Hematopoietic multipotent progenitor cell (in vitro differentiated cells): ENCODE measurements at regions not wholly inside any gene's neighbourhood (a gene's known extent, or its start where the extent isn't known, plus 50 kb on each side); places are given as distances from the start of the nearest gene placed in this dataset.
"Not testable (repeated sequence)": the region's sequence is repeated elsewhere in the genome, so short reads cannot be mapped to it uniquely, and the experiment has no call there.

Experiments
- DNase-seq, 3 donors: peaks; one replicate each; pipeline ENCODE4 v3.0.0-alpha.2; 2011 to 2015; ENCODE audit warnings: low read depth in 2 of 3, low spot score in 2 of 3

DNA sequence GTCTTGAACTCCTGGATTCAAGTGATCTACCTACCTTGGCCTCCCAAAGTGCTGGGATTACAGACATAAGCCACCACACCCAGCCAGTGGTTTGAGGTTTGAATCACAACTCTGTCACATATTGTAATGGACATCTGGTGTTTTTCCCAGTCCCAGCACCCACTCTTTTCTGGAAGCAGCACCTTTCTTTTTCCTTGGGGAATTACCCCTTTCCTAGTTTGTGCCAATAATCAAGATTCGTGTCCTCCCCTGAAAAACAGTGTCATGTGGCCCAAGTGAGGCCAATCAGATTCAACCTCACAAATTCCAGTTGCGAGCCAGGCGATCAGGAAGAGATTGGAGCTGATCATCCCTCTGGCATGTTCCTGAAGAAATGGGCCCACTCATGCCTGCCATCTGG lies 71.7 kb upstream of the SGK1 start:
- DNase-seq: no peak

DNA sequence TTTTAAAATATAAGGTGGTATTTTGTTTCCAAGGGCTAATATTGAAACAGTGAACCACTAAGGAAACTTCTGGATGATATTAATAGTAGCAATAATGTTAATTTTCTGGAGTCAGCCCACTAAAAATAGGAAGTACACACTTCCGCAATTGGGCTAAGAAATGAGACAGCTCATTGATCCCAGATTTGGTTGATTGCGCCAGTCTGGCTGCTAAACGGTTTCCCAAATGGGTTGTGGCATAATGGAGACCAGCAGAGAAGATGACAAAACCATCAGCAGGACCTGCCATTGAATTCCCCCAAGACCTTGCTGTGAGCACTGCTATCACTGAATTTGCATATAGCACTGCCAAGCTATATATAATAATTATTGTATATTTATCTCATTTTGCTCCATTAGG lies 71.2 kb upstream of the SGK1 start:
- peak in 1 of 3 donors; percentile 19 for DNase-seq

GRCh38 chr6:134386482-134386881 lies 68.6 kb upstream of the SGK1 start:
- not testable (repeated sequence) for DNase-seq

DNA sequence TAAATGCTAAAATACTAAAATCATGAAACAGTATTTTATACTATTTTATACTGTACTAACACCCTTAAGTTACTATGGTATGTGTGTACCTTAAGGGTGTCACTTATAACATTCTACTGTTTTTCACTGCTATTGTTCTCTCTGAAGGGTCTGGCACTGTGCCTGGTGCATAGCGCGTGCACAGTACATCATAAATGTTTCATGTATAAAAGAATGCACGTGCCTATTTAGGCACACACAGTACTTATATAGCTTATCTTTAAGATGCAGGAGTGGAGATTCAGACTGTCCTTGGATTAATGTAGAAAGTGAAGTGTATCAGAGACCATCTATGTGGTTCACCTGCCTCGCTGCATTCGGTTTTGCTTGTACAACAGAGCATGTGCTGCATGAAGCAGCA lies 64.0 kb upstream of the SGK1 start:
- DNase-seq: no peak

GRCh38 chr6:134379599-134379998 lies 61.7 kb upstream of the SGK1 start:
- DNase-seq: no peak

GRCh38 chr6:134379076-134379475 lies 61.2 kb upstream of the SGK1 start:
- DNase-seq: no peak

DNA sequence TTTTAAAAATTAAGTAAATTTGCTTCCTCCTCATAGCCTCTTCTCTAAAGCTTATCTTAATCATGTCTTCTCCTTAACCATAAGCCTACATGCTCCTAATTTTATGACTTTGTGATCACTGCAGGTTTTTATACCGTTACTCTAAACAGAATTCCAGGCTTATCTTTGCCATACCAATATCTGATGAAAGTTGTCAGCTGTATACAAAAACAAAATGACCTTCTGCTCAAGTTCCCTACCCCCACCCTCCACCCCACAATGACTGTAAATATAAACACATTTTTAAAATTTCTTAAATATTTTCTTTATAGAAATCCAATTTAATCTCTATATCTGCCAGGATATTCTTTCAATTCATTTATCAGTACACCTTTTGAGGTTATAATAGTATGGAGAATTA lies 60.5 kb upstream of the SGK1 start:
- no peak for DNase-seq

DNA sequence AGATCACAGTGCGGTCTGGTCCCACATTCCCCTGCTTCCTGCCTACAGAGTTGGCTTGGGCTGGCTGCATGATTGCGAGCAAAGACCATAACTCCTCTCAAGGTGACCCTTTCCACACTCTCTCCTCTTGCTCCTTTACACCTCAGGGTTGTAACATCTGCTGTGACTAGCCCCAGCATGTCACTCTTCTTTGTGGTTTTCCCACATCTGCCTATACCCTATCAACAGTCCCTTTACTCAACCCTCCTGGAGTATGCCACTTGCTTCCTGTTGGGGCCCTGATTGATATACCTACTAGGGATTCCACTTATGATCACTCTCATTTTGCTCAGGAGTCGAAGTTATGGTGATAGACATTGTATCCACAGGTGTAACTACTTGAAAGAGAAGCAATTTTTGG lies 58.9 kb upstream of the SGK1 start:
- DNase-seq: no peak

DNA sequence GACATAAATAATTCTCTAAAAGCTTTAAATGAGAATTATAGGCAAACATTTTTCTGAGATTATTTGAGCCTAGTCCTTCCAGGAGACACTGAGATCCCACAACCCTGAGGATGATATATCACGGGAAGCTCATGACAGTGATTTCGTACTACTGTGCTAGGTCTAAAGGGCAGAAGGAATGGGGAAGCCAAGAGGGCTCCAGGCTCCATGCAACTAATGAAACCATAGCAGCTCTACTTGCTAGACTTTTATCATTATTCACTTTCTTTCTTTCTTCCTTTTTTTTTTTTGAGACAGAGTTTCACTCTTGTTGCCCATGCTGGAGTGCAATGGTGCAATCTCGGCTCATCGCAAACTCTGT lies 57.3 kb upstream of the SGK1 start:
- no peak for DNase-seq

GRCh38 chr6:134374491-134375219 lies 56.7 kb upstream of the SGK1 start:
- no peak for DNase-seq

GRCh38 chr6:134373993-134374392 lies 56.1 kb upstream of the SGK1 start:
- no peak for DNase-seq

DNA sequence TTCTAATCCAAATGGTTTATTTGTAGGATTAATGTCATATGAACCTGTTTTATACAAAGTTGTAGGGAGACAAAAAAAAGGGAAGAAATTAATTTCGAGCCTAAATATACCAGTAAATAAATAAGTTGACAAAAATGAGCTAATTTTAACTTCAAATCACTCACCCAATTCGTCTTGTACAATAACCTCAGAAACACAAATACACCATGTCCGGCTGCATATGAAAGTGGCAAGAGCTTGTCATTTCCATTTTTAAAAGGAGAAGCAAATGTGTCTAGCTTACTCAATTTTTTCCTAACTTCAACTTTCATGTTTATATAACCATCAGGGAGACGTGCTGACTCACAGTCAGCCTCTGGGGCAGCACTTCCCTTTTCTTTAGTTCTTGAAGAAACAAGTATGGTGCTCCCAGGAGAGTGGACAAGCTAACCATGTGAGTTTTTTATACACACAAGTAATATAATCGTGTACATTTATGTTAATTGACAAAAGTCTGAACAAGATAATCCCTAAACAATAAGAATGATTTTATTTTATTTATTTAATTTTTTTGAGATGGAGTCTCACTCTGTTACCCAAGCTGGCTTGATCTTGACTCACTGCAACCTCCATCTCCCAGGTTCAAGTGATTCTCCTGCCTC lies 55.5 kb upstream of the SGK1 start:
- DNase-seq: peak in 2 of 3 donors; percentile 76 to 91

GRCh38 chr6:134372603-134373281 lies 54.8 kb upstream of the SGK1 start:
- DNase-seq: no peak

DNA sequence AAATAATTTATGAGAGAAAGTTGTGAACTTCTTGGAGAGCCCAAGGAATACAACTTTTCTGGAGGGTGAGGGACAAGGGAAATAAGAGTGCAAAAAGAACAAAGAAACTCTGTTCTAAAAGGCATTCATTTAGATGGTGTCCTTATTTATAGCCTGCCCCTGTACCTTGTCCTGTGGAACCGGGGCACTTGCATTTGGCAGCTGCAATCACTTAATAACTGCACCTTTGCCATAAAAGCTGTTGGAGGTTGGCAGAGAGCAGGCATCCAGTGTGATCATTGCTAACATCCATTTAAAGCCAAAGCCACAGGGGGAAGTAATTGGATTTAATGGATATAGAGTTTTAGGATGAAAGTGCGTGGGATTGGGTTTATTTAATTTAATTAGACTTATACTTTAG lies 50.8 kb upstream of the SGK1 start:
- no peak for DNase-seq
